ENCODE measurements at regions not wholly inside any gene's neighbourhood (a gene's known extent, or its start where the extent isn't known, plus 50 kb on each side); places are given as distances from the start of the nearest gene placed in this dataset.

DNA sequence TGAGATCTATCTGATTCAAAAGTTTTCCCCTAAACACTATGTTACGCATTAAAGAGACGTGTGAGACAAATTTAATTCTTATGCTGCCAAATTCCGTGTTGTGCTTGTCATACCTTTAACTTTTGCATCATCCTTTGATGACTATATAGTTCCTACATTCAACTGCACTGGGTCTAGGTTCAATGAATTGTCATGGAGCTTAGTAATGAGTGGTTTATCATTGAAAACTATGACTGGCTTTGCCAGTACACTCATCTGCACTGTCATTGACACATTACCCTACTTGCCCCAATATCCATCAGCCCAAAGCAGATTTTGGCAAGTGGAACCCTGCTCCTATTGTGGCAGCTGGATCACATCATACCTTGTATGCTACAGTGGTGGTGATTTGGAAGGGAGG lies 882.9 kb upstream of the SLIT2 start:
- POLR2A ChIA-PET, result no interaction called here
- DNase-seq (ENCODE audit: low read depth, low spot score), result no peak
- no peak overlapping the region for H3K4me3 ChIP-seq (ENCODE audit: low read depth, low read length)
- TF ChIP-seq, protein P1, sequence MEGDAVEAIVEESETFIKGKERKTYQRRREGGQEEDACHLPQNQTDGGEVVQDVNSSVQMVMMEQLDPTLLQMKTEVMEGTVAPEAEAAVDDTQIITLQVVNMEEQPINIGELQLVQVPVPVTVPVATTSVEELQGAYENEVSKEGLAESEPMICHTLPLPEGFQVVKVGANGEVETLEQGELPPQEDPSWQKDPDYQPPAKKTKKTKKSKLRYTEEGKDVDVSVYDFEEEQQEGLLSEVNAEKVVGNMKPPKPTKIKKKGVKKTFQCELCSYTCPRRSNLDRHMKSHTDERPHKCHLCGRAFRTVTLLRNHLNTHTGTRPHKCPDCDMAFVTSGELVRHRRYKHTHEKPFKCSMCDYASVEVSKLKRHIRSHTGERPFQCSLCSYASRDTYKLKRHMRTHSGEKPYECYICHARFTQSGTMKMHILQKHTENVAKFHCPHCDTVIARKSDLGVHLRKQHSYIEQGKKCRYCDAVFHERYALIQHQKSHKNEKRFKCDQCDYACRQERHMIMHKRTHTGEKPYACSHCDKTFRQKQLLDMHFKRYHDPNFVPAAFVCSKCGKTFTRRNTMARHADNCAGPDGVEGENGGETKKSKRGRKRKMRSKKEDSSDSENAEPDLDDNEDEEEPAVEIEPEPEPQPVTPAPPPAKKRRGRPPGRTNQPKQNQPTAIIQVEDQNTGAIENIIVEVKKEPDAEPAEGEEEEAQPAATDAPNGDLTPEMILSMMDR (IDR thresholded peaks at IDR 0.05; ENCODE audit: insufficient read depth, low read length, missing control alignments), result no peak
- CTCF ChIA-PET, result no interaction called here

DNA sequence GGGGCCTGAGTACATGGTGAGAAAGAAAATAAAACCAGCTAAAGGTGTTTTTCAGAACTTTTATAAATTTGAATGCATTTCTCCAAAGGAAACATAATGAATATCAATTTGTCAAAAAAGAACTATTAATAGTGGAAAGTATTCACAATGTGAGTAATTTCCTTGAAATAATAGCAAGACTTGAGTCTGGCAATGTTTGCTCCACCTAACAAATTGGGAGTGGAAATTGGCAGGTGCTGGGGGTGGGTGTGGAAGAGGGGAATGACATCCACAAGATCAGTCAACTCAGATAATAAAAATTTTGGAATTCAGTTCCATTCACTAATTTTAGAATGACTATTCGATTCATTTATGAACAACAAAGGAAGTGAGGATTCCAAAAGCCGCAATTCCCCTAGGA lies 884.8 kb upstream of the SLIT2 start:
- TF ChIP-seq, protein P1 (IDR thresholded peaks at IDR 0.05; ENCODE audit: insufficient read depth, low read length, missing control alignments), result no peak
- ChIA-PET CTCF (no interaction called here), POLR2A (no interaction called here)
- H3K4me3 ChIP-seq (ENCODE audit: low read depth, low read length), result no peak overlapping the region
- no peak for DNase-seq (ENCODE audit: low read depth, low spot score)

DNA sequence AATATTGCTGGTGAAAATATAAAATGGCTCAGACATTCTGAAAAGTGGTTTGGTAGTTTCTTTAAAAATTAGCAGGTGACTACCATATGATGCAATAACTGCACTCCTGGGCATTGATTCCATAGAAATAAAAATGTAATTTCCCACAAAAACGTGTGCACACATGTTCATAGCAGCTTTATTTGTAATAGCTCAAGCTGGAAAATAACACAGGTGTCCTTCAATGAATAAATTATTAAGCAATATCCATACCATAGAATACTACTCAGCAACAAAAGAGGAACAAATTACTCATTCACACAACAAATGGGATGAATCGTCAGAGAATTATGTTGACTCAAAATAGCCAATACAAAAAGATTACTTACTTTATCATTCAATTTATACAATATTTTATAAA lies 893.7 kb upstream of the SLIT2 start:
- no peak overlapping the region for H3K4me3 ChIP-seq (ENCODE audit: low read depth, low read length)
- CTCF ChIA-PET, result no interaction called here
- no peak for DNase-seq (ENCODE audit: low read depth, low spot score)
- POLR2A ChIA-PET, result no interaction called here
- TF ChIP-seq, protein P1 (IDR thresholded peaks at IDR 0.05; ENCODE audit: insufficient read depth, low read length, missing control alignments), result no peak

DNA sequence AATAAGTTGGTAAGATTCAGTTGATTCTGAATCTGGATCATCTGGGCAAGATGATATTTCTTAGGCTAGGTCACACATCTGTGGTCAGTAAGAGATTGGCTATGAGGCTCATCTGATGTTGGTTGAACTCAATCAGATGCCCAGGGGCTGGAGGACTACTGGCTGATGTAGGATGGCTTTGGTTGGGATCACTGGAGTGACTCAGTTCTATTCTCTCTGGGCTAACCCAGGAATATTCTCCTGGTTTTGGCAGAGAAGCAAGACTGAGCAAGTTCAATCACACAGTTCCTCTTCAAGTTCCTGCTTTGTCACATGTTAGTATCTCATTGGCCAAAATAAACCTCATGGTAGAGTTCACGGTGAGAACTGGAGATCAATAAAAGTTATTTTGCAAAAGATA lies 902.3 kb upstream of the SLIT2 start:
- ChIA-PET CTCF (no interaction called here), POLR2A (no interaction called here)
- no peak overlapping the region for H3K4me3 ChIP-seq (ENCODE audit: low read depth, low read length)
- TF ChIP-seq, protein P1 (IDR thresholded peaks at IDR 0.05; ENCODE audit: insufficient read depth, low read length, missing control alignments), result no peak
- no peak for DNase-seq (ENCODE audit: low read depth, low spot score)

DNA sequence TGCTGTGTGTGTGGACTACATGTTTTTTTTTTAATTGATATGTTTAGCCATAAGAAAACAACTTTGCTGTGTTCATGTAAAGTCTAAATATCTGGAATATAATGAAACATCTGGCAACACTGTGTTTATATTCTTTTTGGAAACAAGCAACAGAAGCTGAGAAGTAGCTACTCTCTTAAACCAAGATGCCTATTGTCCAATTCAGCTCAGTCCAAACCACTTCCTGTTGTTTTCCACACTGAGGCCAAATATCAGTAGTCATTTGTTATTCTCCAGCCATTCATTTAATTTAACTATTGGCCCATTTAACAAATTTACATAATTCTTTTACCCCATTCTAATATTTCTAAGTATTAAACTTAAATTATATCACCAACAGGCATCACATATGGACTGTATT lies 903.0 kb upstream of the SLIT2 start:
- ChIA-PET POLR2A (no interaction called here), CTCF (no interaction called here)
- no peak for DNase-seq (ENCODE audit: low read depth, low spot score)
- H3K4me3 ChIP-seq (ENCODE audit: low read depth, low read length), result no peak overlapping the region
- TF ChIP-seq, protein P1 (IDR thresholded peaks at IDR 0.05; ENCODE audit: insufficient read depth, low read length, missing control alignments), result no peak

DNA sequence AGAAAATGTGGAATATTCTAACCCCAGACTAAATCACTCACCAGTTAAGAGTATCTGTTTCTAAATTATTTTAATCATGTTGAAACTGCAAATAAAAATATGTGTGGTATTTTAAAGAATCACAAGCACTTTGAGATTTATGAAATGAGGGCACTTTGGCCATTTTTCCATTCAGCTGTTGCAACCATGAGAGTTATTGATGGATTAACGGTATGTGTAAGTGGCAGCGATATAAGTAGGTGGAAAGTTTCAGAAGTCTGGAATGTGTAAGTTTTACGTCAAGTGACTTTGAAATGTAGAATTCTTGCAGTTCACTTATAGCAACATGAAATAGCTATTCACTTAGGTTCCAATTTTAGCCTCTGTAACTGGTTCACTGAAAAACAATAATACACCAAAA lies 905.1 kb upstream of the SLIT2 start:
- H3K4me3 ChIP-seq (ENCODE audit: low read depth, low read length), result no peak overlapping the region
- TF ChIP-seq, protein P1 (IDR thresholded peaks at IDR 0.05; ENCODE audit: insufficient read depth, low read length, missing control alignments), result no peak
- ChIA-PET POLR2A (no interaction called here), CTCF (interaction anchor here (0.8 kb wide), 1 partner anchor 28 kb away, joined by 3 read pairs; no protein-coding TSS in a partner anchor)
- DNase-seq (ENCODE audit: low read depth, low spot score), result peak; percentile 23

Measured in AG04449 (cell line).